Mucosa of descending colon (tissue), 3 donors: ENCODE measurements at regions not wholly inside any gene's neighbourhood (a gene's known extent, or its start where the extent isn't known, plus 50 kb on each side); places are given as distances from the start of the nearest gene placed in this dataset.

Experiments
- ATAC-seq: fragments of 200-7000 bp; cut with Tn5 transposase; one replicate; pipeline ENCODE4 v1.9.1; 2020; ENCODE audit warnings: mild to moderate bottlenecking, moderate library complexity
- DNase-seq, 3 donors: peaks; one replicate each; pipeline ENCODE4 v3.0.0-alpha.2; 2020
- H3K36me3 ChIP-seq: fragments of 200-600 bp; one replicate; pipeline ENCODE4 v1.8.0; 2021; ENCODE audit warnings: low read depth, mild to moderate bottlenecking
- H3K4me1 ChIP-seq: fragments of 200-600 bp; one replicate; pipeline ENCODE4 v1.8.0; 2021; ENCODE audit warnings: low read depth, mild to moderate bottlenecking
- H3K4me3 ChIP-seq: fragments of 200-600 bp; one replicate; pipeline ENCODE4 v1.8.0; 2021; ENCODE audit warnings: mild to moderate bottlenecking
- H3K9me3 ChIP-seq: fragments of 200-600 bp; one replicate; pipeline ENCODE4 v1.8.0; 2021; ENCODE audit warnings: mild to moderate bottlenecking
- CTCF ChIP-seq: fragments of 200-600 bp; IDR thresholded peaks from one replicate; pipeline ENCODE4 v1.8.0; 2022; ENCODE audit warnings: antibody characterized with exemption, mild to moderate bottlenecking
- intact Hi-C, 2 donors: fragments of 100-400 bp; cut with DNase I in 1 of 2; cut with micrococcal nuclease in 1 of 2; formaldehyde crosslinking; loops; one replicate each; pipeline versions ENCODE4 v1.11.0 to v1.11.1; 2022; cut with DNase I, micrococcal nuclease
- donor health status: DM: no; HTN: no; CAD: no; lungs with moderate emphysema.
- donor health status: DM: no; HTN: no; CAD: no.
- donor health status: DM: no; HTN: yes; CAD: no.

DNA sequence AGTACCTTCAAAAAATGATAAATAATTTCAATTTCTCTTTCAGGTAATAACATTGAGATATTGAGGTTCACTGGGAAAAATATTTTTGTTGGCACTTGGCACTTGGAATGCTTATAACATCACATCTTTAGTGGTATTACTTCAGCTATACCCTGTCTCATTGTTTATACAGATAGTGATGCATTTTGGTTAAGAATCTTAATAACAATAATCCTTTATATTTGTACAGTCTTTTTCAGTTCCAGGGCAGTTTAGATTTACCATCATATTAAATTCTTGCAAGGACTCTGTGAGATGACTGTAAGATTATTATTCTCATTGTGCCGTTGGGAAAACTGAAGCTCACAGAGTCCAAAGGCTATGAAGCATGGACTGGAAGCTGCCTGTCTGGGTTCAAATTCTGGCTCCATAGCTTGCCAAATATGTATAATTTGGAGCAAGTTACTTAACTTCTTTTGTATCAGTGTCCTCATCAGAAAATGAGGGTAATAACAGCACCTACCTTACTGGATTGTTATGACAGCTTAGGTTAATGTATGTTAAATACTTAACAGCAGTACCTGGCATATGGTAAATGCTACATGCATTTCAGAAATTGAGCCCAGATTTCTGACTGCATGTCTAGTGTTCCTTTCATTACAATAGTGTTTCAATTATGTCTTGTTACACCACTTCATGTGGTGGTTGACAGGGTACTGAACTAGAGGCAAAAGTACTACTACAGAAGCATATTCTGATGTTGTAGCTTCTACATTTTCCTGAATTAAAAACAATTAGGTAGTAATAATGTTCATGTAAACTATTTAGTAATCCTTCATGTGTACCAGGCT lies 272.2 kb downstream of the PLK2 start:
- intact Hi-C loops: no loop called here
- DNase-seq (no peak), ATAC-seq (no peak)
- no peak for TF ChIP-seq CTCF
- no peaks in the 10 kb centered on the region for H3K9me3 ChIP-seq
- no peak overlapping the region for H3K4me3 ChIP-seq
- H3K4me1 ChIP-seq: no peaks in the 10 kb centered on the region
- H3K36me3 ChIP-seq: no peaks in the 10 kb centered on the region

DNA sequence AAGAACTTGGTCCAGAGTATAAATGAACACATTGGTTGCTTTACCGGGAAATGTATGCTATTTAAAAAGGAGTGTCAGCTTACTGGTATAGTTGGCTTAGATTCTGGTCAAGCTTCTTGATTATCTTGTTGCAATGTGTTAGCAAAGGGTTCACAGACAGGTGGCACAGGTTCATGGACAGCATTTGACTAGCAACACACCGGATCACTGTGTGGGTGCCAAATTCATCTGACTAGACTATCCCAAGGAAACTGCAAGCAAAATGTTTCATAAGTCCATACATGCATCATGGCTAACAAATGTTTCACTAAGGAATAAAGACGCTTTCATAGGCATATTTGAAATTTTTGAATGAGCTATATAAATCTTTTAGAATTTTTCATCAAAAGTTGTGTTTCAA lies 274.1 kb downstream of the PLK2 start:
- no peak for TF ChIP-seq CTCF
- DNase-seq: no peak
- intact Hi-C loops: no loop called here
- Histone ChIP-seq H3K36me3 (no peaks in the 10 kb centered on the region), H3K9me3 (no peaks in the 10 kb centered on the region), H3K4me3 (no peak overlapping the region), H3K4me1 (no peaks in the 10 kb centered on the region)
- ATAC-seq: no peak

DNA sequence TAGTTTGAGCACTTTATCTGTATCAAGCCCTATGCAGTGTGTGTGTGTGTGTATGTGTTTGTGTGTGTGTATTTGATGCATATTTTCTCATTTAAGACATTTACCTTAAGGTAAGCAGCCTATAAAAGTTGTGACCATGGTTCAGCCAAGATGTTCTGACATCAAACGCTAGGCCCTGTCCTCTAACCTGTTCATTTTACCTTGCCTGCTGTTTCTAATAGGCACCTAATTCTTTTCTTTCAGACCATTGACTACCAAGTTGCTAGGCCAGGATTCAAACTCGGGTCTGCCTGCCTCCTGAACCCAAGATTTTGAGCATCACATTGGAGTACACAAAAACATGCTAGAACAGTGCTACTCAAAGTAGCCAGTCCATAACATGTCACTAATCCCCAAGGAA lies 274.5 kb downstream of the PLK2 start:
- no peak for TF ChIP-seq CTCF
- intact Hi-C loops: no loop called here
- Histone ChIP-seq H3K9me3 (no peaks in the 10 kb centered on the region), H3K36me3 (no peaks in the 10 kb centered on the region), H3K4me1 (no peaks in the 10 kb centered on the region), H3K4me3 (no peak overlapping the region)
- ATAC-seq (no peak), DNase-seq (no peak)

DNA sequence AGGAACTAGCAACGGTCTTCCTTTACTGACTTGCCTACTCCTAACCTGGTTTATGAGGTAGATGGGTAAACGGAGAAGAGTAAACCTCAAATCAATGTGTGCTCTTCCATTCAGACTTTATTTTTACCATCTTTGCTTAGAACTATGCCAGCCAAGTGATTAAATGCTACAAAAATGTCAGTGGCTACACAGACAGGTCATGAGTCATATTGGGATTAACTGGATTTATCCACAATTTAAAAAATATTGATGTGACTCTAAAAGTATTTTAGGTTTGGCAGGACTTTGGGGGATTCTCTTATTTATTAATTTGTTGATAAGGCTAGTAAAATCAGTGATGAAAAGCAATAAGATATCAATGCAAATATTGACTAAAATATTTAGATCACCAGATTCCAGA lies 275.0 kb downstream of the PLK2 start:
- Histone ChIP-seq H3K4me3 (no peak overlapping the region), H3K9me3 (no peaks in the 10 kb centered on the region), H3K36me3 (no peaks in the 10 kb centered on the region), H3K4me1 (no peaks in the 10 kb centered on the region)
- DNase-seq (no peak), ATAC-seq (no peak)
- no peak for TF ChIP-seq CTCF
- intact Hi-C loops: no loop called here

- no peak for DNase-seq
- H3K4me1 ChIP-seq: no peaks in the 10 kb centered on the region
- intact Hi-C loops: no loop called here
These were observed 276.1 kb downstream of the PLK2 start for GRCh38 chr5:58183786-58184085.

More at GRCh38 chr5:58183786-58184085, 276.1 kb downstream of the PLK2 start:
- TF ChIP-seq CTCF: no peak
- no peaks in the 10 kb centered on the region for H3K9me3 ChIP-seq
- H3K4me3 ChIP-seq: no peak overlapping the region
- no peaks in the 10 kb centered on the region for H3K36me3 ChIP-seq
- no peak for ATAC-seq
